ENCODE measurements at regions not wholly inside any gene's neighbourhood (a gene's known extent, or its start where the extent isn't known, plus 50 kb on each side); places are given as distances from the start of the nearest gene placed in this dataset.
"Not testable (repeated sequence)": the region's sequence is repeated elsewhere in the genome, so short reads cannot be mapped to it uniquely, and the experiment has no call there.

DNA sequence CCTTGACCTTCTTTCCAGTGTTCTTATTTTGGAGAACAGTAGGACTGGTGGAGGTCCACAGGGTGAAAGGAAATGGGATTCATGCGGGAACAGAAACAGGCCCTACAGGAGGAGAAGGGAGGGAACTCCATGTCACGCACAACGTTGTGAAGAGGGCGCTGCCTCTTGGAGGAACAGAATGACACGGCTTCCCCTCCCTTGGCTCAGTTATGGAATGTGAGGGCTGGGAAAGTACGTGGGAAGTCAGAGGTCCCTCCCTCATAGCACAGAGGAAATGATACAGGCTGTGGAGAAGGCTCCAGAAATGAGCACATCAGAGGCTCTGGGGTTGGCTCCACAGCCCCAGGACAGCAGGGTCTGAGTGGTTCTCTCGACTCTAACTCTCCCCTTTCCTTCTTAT, 49.9 kb upstream of the PROP1 start:
- not testable (repeated sequence) for TF ChIP-seq CTCF, POLR2A (IDR thresholded peaks at IDR 0.05)

Data from Peyer's patch (tissue), 4 donors.